Medulla oblongata (tissue), 1 donor: ENCODE measurements at regions not wholly inside any gene's neighbourhood (a gene's known extent, or its start where the extent isn't known, plus 50 kb on each side); places are given as distances from the start of the nearest gene placed in this dataset.
"Not testable (repeated sequence)": the region's sequence is repeated elsewhere in the genome, so short reads cannot be mapped to it uniquely, and the experiment has no call there.

Experiments
- DNase-seq: peaks from one replicate; pipeline ENCODE4 v3.0.0-alpha.2; 2015; ENCODE audit errors: extremely low spot score

DNA sequence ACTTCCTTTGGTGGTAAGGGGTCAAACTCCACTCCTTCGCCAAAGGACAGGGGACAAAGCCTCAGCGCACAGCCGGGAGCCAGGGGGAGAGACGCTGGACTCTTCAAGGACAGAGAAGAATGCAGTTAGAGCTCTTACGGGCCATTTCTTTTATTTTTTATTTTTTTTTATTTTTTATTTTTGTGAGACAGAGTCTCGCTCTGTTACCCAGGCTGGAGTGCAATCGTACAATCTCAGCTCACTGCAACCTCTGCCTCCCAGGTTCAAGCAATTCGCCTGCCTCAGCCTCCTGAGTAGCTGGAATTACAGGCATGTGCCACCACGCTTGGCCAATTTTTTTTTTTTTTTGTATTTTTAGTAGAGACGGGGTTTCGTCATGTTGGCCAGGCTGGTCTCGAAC, 93.2 kb upstream of the RPH3AL start, which contains the start of gene RFLNB:
Gene RFLNB (minus strand): TSS at position 101 of the 400 bp plus-strand sequence.
- DNase-seq: not testable (repeated sequence)

DNA sequence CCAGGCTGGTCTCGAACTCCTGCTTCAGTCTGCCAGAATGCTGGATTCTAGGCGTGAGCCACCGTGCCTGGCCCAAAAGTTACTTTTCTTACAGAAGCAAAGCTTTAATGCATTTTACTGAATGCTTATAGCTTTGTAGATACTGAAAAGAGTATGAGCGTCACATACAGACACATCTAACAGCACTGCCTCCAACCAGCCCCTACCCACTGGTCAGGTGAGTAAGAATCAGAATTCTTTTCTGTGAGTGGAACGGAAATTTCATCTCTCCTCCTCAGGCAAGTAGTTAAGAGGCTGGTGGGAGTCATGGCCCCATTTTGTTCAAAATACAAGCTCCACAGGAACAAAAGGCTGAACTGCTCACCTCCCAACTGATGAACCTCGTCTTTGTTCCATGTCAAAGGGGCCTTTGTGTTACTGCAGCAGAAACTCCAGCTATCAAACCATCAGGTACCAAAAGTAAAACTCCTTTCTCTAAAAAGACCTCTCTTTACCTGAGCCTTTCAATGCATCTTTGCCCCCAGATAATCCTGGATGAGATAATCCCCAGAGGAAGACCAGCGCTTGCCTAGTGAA, 92.4 kb upstream of the RPH3AL start:
- DNase-seq: no peak

DNA sequence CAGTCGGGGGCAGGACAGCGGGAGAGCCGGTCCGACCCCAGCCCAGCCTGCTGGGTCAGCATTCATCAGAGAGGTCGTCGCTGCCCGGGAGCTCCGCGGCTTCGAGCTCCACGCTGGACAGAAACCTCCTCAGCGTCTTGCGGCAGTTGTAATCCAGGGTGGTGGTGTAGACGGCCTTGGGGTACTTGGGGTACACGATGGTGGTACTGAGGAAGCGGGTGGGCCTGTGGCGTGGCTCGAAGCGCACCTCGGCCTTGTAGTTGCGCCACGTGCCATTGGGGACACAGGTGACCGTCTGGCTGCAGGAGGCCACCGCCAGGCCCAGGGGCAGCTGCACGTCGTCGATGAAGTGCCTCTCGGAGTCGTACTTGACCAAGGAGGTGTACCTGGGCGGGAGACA, 90.5 kb upstream of the RPH3AL start:
- no peak for DNase-seq

GRCh38 chr17:441155-441950, 88.7 kb upstream of the RPH3AL start:
- DNase-seq: no peak

- DNase-seq: no peak
Measured at GRCh38 chr17:438191-438590, 85.6 kb upstream of the RPH3AL start.

DNA sequence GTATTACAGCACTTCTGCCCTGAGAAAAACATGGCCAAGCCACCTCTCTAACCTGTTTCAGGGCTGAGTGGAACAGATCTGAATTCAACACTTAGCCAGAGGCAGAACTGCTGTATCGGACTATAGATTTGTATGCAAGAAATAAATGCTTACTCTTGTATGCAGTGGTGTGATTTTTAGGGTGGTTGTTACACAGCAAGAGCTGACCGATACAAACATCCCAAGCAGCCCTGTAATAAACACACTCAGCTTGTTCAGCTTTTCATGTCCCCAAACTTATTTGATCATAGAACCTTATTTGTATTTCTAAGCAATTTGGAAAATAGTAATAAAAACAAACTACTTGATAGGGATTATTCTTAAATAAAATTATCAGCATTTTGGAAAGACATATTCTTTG, 84.9 kb upstream of the RPH3AL start:
- no peak for DNase-seq

- no peak for DNase-seq
Measured at GRCh38 chr17:436571-436970, 84.0 kb upstream of the RPH3AL start.

GRCh38 chr17:432471-432870, 79.9 kb upstream of the RPH3AL start:
- not testable (repeated sequence) for DNase-seq

- DNase-seq: no peak
Measured at GRCh38 chr17:431494-431893, 78.9 kb upstream of the RPH3AL start.

DNA sequence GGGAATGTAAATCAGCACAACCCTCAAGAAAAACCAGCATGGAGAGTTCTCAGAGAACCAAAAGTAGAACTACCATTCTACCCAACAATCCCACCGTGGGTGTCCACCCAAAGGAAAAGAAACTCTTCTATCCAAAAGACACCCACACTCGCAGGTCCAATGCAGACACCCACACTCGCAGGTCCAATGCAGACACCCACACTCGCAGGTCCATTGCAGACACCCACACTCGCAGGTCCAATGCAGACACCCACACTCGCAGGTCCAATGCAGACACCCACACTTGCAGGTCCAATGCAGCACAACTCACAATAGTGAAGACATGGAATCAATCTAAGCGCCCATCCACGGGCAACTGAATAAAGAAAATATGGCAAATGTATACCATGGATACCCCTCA, 77.0 kb upstream of the RPH3AL start:
- DNase-seq: no peak

- DNase-seq: no peak
Measured at GRCh38 chr17:428414-428813, 75.8 kb upstream of the RPH3AL start.

DNA sequence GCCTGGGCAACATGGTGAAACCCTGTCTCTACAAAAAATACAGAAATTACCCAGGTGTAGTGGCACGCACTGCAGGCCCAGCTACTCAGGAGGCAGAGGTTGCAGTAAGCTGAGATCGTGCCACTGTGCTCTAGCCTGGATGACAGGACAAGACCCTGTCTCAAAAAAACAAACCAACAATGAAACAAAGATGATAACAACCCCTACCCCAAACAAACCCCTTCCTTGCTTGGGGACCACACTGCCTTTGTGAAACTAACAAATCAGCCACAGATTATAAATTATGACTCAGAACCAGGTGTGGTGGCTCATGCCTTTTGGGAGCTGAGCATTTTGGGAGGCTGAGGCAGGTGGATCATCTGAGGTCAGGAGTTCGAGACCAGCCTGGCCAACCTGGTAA, 75.3 kb upstream of the RPH3AL start:
- DNase-seq: no peak

DNA sequence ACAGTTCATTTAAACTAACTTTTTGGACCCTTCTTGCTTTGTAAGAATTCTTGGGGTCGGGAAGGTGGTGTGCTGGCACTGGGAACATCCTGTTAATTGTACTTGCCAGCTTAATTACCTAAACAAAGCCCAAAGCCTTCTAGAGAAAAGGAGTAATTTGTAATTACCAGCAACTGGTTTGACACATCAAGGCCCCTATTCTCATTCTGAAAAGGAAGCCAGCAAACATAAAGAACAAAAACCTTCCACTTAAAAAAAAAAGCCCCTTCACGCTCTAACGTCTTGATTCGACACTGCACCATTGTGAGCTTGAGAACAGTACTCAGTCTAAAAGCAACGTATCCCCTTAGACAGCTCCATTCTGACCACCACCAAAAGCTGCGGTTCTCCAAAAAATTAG, 74.7 kb upstream of the RPH3AL start:
- DNase-seq: no peak

DNA sequence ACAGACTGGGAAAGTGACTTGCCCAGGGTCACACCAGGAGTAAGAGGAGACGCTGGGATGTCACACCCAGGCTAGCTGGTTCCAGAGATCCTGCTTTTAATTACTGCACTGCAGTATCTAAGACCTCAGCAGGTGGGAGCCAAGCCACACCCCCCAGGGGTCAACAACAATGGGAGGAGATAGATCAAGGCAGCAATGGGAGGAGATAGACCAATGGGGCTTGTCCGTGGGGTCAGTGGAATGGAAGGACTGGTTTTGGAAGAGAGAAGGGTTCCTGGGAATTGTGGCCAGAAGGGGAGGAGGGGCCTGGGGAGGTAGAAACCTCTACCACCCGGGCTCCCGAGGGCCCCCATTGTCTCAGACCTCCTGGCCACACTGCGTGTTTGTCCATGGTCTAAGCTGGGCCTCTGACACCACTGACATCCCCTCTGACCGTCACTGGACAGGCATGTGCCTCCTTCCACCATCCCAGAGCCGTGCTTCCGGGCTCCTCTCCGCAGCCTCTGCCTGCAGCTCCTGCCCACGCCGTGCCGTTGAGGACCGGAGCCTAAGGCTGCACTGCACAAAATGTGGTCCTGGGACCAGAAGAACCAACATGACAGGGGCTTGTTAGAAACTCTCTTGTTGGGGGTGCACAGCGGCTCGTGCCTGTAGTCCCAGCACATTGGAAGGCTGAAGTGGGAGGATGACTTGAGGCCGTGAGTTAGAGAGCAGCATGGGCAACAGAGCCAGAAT, 69.8 kb upstream of the RPH3AL start:
- DNase-seq: no peak

- DNase-seq: no peak
Measured at GRCh38 chr17:420479-421175, 68.0 kb upstream of the RPH3AL start.

DNA sequence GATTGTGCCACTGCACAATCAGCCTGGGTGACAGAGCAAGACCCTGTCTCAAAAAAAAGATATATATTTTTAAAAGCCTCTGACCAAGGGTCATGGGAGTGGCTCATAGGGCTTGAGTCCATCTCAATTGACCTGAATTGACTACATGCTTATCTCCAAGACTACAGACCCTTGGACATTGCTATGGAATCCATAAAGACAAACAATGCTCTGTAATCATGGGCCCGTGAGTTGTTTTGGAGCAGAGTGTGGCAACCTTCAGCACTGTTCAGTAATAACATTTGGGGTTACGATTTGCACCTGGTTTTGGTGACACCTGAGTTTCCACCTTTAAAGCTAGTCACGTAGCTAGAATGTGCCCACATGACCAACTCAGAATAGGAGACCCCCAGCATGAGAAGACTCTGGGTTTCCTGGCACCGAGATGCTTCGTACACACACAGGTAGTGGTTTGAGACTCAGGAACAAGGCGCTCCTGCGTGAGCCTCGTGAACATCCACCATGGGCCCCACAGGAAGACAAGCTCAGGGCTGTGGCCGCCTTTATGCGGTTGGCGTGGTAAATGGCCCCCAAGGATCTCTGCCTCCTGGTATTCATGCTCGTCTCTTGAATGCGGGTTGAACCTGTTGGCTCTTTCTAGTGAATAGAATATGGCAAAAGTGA, 66.6 kb upstream of the RPH3AL start:
- DNase-seq: no peak

DNA sequence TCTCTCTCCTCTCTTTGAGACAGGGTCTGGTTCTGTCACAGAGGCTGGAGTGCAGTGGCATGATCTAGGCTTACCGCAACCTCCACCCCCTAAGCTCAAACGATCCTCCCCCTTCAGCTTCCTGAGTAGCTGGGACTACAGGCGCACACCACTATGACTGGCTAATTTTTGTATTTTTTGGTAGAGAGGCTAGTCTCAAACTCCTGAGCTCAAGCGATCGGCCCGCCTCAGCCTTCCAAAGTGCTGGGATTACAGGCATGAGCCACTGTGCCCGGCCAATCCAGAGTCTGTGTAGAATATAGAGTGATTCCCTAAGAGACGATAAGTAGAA, 65.8 kb upstream of the RPH3AL start:
- DNase-seq: no peak

GRCh38 chr17:417691-418420, 65.2 kb upstream of the RPH3AL start:
- DNase-seq: no peak

GRCh38 chr17:416293-417206, 63.9 kb upstream of the RPH3AL start:
- no peak for DNase-seq
